ENCODE measurements at regions not wholly inside any gene's neighbourhood (a gene's known extent, or its start where the extent isn't known, plus 50 kb on each side); places are given as distances from the start of the nearest gene placed in this dataset.

- no peak overlapping the region for H3K4me3 ChIP-seq (ENCODE audit: low read depth, low read length)
- TF ChIP-seq, protein P1, sequence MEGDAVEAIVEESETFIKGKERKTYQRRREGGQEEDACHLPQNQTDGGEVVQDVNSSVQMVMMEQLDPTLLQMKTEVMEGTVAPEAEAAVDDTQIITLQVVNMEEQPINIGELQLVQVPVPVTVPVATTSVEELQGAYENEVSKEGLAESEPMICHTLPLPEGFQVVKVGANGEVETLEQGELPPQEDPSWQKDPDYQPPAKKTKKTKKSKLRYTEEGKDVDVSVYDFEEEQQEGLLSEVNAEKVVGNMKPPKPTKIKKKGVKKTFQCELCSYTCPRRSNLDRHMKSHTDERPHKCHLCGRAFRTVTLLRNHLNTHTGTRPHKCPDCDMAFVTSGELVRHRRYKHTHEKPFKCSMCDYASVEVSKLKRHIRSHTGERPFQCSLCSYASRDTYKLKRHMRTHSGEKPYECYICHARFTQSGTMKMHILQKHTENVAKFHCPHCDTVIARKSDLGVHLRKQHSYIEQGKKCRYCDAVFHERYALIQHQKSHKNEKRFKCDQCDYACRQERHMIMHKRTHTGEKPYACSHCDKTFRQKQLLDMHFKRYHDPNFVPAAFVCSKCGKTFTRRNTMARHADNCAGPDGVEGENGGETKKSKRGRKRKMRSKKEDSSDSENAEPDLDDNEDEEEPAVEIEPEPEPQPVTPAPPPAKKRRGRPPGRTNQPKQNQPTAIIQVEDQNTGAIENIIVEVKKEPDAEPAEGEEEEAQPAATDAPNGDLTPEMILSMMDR (IDR thresholded peaks at IDR 0.05; ENCODE audit: low read depth, low read length) = no peak
- no peak for DNase-seq (ENCODE audit: low read depth)
Observed at GRCh38 chr21:28550057-28550825, 442.4 kb downstream of the LTN1 start.

DNA sequence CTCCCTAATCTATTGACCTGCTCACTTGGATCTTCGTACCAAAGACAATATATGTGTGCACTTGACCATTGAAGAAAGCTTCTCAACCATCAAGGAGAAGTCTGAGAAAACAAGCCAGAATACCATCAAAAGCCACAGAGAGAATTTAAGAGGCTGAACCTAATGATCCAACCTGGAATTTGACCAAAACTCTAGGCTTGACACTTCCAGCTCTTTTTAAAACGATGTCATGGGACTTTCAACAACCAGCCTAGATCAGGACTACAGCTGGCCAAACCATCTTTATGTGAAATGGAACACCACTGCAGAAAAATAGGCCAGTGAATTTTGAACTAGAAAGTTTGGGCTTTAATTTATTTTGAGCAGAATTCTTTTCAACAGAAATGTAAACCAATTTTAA, 444.4 kb downstream of the LTN1 start:
- TF ChIP-seq, protein P2, sequence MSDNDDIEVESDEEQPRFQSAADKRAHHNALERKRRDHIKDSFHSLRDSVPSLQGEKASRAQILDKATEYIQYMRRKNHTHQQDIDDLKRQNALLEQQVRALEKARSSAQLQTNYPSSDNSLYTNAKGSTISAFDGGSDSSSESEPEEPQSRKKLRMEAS (IDR thresholded peaks at IDR 0.05; ENCODE audit: low read depth, low read length) = no peak
- TF ChIP-seq, protein P1 (IDR thresholded peaks at IDR 0.05; ENCODE audit: low read depth, low read length) = no peak
- TF ChIP-seq POLR2A (IDR thresholded peaks at IDR 0.05; ENCODE audit: extremely low read depth, insufficient read length) = no peak
- TF ChIP-seq MYC (IDR thresholded peaks at IDR 0.05; ENCODE audit: low read depth, low read length) = no peak
- no peak for DNase-seq (ENCODE audit: low read depth)
- H3K4me3 ChIP-seq (ENCODE audit: low read depth, low read length) = no peak overlapping the region

DNA sequence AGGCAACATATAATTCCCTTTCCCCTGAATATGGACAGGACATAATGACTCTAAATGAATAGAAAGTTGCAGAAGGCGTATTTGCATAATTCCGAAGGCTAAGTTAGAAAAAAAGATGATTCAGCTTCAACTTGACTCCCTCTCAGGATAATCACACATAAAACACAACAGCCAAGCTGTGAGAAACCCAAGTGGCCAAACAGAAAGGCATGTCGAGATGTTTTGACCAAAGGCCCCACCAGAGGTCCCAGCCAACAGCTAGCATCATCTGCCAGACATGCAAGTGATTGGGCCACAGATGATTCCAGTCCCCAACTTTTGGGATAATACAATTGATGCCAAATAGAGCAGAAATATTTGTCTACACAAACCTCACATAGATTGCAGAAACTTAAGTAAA, 444.9 kb downstream of the LTN1 start:
- TF ChIP-seq, protein P1 (IDR thresholded peaks at IDR 0.05; ENCODE audit: low read depth, low read length) = no peak
- no peak for TF ChIP-seq POLR2A (IDR thresholded peaks at IDR 0.05; ENCODE audit: extremely low read depth, insufficient read length)
- TF ChIP-seq MYC (IDR thresholded peaks at IDR 0.05; ENCODE audit: low read depth, low read length) = no peak
- TF ChIP-seq, protein P2 (IDR thresholded peaks at IDR 0.05; ENCODE audit: low read depth, low read length) = no peak

DNA sequence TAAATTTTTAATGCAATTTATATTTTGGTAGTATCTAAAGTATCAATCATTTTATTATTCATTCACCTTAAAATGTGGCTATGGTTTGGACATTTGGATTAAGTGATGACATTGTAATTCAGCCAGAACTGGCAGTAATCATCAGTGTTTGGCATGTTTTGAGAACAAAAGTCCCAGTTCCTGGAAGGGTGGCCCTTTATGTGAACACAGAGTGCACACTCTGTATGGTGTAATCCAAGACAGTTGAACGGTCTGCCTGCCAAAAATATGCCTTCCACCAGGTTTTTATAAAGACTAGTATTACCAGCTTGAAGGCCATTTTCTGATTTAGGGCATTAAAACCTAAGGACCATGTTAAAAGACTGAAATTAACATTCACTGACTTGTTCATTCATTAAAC, 448.7 kb downstream of the LTN1 start:
- H3K4me3 ChIP-seq (ENCODE audit: low read depth, low read length) = no peak overlapping the region
- no peak for TF ChIP-seq POLR2A (IDR thresholded peaks at IDR 0.05; ENCODE audit: extremely low read depth, insufficient read length)
- TF ChIP-seq, protein P2 (IDR thresholded peaks at IDR 0.05; ENCODE audit: low read depth, low read length) = no peak
- TF ChIP-seq, protein P1 (IDR thresholded peaks at IDR 0.05; ENCODE audit: low read depth, low read length) = no peak
- TF ChIP-seq MYC (IDR thresholded peaks at IDR 0.05; ENCODE audit: low read depth, low read length) = no peak
- no peak for DNase-seq (ENCODE audit: low read depth)

More for the DNA sequence above, 444.9 kb downstream of the LTN1 start:
- DNase-seq (ENCODE audit: low read depth) = no peak
- H3K4me3 ChIP-seq (ENCODE audit: low read depth, low read length) = no peak overlapping the region

DNA sequence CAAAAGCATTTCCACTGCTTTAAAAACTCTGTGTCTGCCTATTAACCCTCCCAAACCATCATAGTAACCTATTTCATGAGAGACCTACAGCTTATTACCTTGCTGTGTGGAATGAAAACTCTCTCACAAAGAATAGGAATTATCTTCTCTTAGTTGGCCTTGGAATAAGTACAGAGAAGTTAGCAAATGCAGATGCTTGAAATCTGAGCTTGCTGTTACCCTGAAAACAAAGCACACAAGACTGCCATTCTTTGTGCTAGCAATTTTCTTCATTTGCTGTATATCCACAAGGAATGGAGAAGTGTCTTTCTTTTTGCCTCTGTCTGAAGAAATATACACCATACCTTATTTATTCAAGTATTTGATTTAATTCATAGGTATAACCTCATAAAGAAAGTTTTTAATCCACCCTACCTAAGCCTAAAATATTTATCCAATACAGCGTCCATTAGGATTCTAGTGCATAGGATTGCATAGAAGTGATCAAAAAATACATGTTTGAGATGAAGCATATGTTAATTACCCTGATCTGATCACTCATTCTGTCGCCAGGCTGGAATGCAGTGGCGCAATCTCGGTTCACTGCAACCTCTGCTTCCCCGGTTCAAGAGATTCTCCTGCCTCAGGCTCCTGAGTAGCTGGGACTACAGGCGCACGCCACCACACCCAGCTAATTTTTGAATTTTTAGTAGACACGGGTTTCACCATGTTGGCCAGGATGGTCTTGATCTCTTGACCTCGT, 451.1 kb downstream of the LTN1 start:
- no peak for DNase-seq (ENCODE audit: low read depth)
- no peak for TF ChIP-seq POLR2A (IDR thresholded peaks at IDR 0.05; ENCODE audit: extremely low read depth, insufficient read length)
- TF ChIP-seq, protein P1 (IDR thresholded peaks at IDR 0.05; ENCODE audit: low read depth, low read length) = no peak
- TF ChIP-seq, protein P2 (IDR thresholded peaks at IDR 0.05; ENCODE audit: low read depth, low read length) = no peak
- no peak for TF ChIP-seq MYC (IDR thresholded peaks at IDR 0.05; ENCODE audit: low read depth, low read length)
- H3K4me3 ChIP-seq (ENCODE audit: low read depth, low read length) = no peak overlapping the region

Measured in NB4 (cell line).